Astrocyte (in vitro differentiated cells and primary cell): ENCODE measurements at regions not wholly inside any gene's neighbourhood (a gene's known extent, or its start where the extent isn't known, plus 50 kb on each side); places are given as distances from the start of the nearest gene placed in this dataset.

Experiments
- EZH2 ChIP-seq: IDR thresholded peaks from 2 replicates; pipeline ENCODE4 v1.6.1; 2012; ENCODE audit warnings: mild to moderate bottlenecking, low read length, inconsistent platforms; ENCODE audit not compliant: insufficient read depth
- TF ChIP-seq, protein P1 (sequence below): IDR thresholded peaks from 2 replicates; pipeline ENCODE4 v1.5.1; 2011; ENCODE audit warnings: low read depth, mild to moderate bottlenecking, inconsistent platforms, low read length, moderate library complexity; ENCODE audit not compliant: insufficient read depth

DNA sequence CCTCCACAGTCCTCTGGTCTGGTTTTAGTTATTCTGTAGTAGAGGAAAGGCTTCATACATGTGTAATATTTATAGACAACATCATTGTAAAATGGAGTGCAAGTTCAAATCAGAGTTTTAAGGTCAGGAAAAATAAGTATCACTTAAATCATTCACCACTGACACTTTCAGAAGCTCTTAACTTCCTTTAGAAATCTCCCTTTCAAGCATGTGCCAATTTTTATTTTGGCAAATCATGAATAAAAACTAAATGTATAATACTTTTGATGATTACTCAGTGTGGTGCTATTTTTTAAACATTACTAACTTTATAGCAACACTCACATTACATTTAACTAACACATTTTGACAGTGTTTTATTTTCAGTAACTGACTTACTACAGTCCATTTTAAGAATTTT is 112.2 kb downstream of the OGFRL1 start:
- TF ChIP-seq, protein P1, sequence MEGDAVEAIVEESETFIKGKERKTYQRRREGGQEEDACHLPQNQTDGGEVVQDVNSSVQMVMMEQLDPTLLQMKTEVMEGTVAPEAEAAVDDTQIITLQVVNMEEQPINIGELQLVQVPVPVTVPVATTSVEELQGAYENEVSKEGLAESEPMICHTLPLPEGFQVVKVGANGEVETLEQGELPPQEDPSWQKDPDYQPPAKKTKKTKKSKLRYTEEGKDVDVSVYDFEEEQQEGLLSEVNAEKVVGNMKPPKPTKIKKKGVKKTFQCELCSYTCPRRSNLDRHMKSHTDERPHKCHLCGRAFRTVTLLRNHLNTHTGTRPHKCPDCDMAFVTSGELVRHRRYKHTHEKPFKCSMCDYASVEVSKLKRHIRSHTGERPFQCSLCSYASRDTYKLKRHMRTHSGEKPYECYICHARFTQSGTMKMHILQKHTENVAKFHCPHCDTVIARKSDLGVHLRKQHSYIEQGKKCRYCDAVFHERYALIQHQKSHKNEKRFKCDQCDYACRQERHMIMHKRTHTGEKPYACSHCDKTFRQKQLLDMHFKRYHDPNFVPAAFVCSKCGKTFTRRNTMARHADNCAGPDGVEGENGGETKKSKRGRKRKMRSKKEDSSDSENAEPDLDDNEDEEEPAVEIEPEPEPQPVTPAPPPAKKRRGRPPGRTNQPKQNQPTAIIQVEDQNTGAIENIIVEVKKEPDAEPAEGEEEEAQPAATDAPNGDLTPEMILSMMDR: no peak
- TF ChIP-seq EZH2: no peak
